WTC11 (cell line): ENCODE measurements at regions not wholly inside any gene's neighbourhood (a gene's known extent, or its start where the extent isn't known, plus 50 kb on each side); places are given as distances from the start of the nearest gene placed in this dataset.

Experiments
- ATAC-seq: fragments of 200-7000 bp; cut with Tn5 transposase; 2 replicates; pipeline ENCODE4 v1.10.0; 2021; ENCODE audit warnings: mild to moderate bottlenecking, moderate library complexity
- CTCF ChIA-PET: fragments of 300-600 bp; sonication (Branson Sonifier 250); formaldehyde crosslinking; loops from one replicate; lab custom pipeline; 2021; ENCODE audit warnings: antibody characterized with exemption; lab: Charles Lee
- POLR2A ChIA-PET: fragments of 350-600 bp; sonication (Branson Sonifier 250); formaldehyde crosslinking; loops from one replicate; lab custom pipeline; 2021; ENCODE audit warnings: antibody characterized with exemption; lab: Charles Lee
- DNase-seq: peaks from one replicate; pipeline ENCODE4 v3.0.0; 2021; ENCODE audit warnings: low spot score
- H3K27ac Mint-ChIP-seq: 2 replicates; pipeline ENCODE4 v1.8.0; 2021; ENCODE audit warnings: mixed read lengths
- H3K27me3 Mint-ChIP-seq: 2 replicates; pipeline ENCODE4 v1.8.0; 2021; ENCODE audit warnings: low read depth, mild to moderate bottlenecking, moderate library complexity, mixed read lengths
- H3K36me3 Mint-ChIP-seq: 2 replicates; pipeline ENCODE4 v1.8.0; 2021; ENCODE audit warnings: mixed read lengths
- H3K4me1 Mint-ChIP-seq: 2 replicates; pipeline ENCODE4 v1.8.0; 2022; ENCODE audit warnings: mixed read lengths
- H3K4me3 Mint-ChIP-seq: 2 replicates; pipeline ENCODE4 v1.8.0; 2021; ENCODE audit warnings: mild to moderate bottlenecking, moderate library complexity, mixed read lengths
- H3K9me3 Mint-ChIP-seq: 2 replicates; pipeline ENCODE4 v1.8.0; 2021; ENCODE audit warnings: mixed read lengths
- ATF1 ChIP-seq: sonication (generic); formaldehyde crosslinking; IDR thresholded peaks from 2 replicates; pipeline ENCODE4 v1.8.1; 2023; ENCODE audit warnings: mild to moderate bottlenecking, moderate library complexity, missing genetic modification reagents
- CREB1 ChIP-seq: sonication (generic); formaldehyde crosslinking; IDR thresholded peaks from 2 replicates; pipeline ENCODE4 v1.8.0; 2023; ENCODE audit warnings: mild to moderate bottlenecking, missing genetic modification reagents
- NR3C1 ChIP-seq: sonication (generic); formaldehyde crosslinking; conservative IDR thresholded peaks from 2 replicates; pipeline ENCODE4 v1.8.1; 2023; ENCODE audit warnings: low read depth, mild to moderate bottlenecking, missing genetic modification reagents
- RELA ChIP-seq: sonication (generic); formaldehyde crosslinking; IDR thresholded peaks from 2 replicates; pipeline ENCODE4 v1.8.1; 2022; ENCODE audit warnings: missing genetic modification reagents, mild to moderate bottlenecking, borderline replicate concordance
- SMAD3 ChIP-seq: sonication (generic); formaldehyde crosslinking; IDR thresholded peaks from 2 replicates; pipeline ENCODE4 v1.8.0; 2022; ENCODE audit warnings: missing genetic modification reagents, mild to moderate bottlenecking, borderline replicate concordance
- TCF7 ChIP-seq: sonication (generic); formaldehyde crosslinking; IDR thresholded peaks from 2 replicates; pipeline ENCODE4 v1.8.0; 2022; ENCODE audit warnings: mild to moderate bottlenecking, low read depth, missing genetic modification reagents, moderate library complexity
- TEAD1 ChIP-seq: sonication (generic); formaldehyde crosslinking; IDR thresholded peaks from 2 replicates; pipeline ENCODE4 v1.8.0; 2022; ENCODE audit warnings: mild to moderate bottlenecking, missing genetic modification reagents
- ZBTB21 ChIP-seq: sonication (generic); formaldehyde crosslinking; IDR thresholded peaks from 2 replicates; pipeline ENCODE4 v1.8.1; 2023; ENCODE audit warnings: mild to moderate bottlenecking, missing genetic modification reagents, borderline replicate concordance
- ZNF121 ChIP-seq: sonication (generic); formaldehyde crosslinking; IDR thresholded peaks from 2 replicates; pipeline ENCODE4 v1.8.0; 2023; ENCODE audit warnings: missing genetic modification reagents
- ZNF219 ChIP-seq: sonication (generic); formaldehyde crosslinking; IDR thresholded peaks from 2 replicates; pipeline ENCODE4 v1.8.0; 2023; ENCODE audit warnings: missing genetic modification reagents, mild to moderate bottlenecking, borderline replicate concordance
- ZNF263 ChIP-seq: sonication (generic); formaldehyde crosslinking; IDR thresholded peaks from 2 replicates; pipeline ENCODE4 v1.8.1; 2022; ENCODE audit warnings: low read depth, mild to moderate bottlenecking, moderate library complexity, missing genetic modification reagents
- TF ChIP-seq, protein P1 (sequence below): sonication (generic); formaldehyde crosslinking; IDR thresholded peaks from 2 replicates; pipeline ENCODE4 v1.8.1; 2023; ENCODE audit warnings: mild to moderate bottlenecking, moderate library complexity, missing genetic modification reagents
- TF ChIP-seq, protein P2 (sequence below): fragments of 250-450 bp; sonication (Bioruptor Pico); IDR thresholded peaks from 2 replicates; pipeline ENCODE4 v1.9.0; 2021; ENCODE audit warnings: mild to moderate bottlenecking
- TF ChIP-seq, protein P3 (sequence below): sonication (generic); formaldehyde crosslinking; IDR thresholded peaks from 2 replicates; pipeline ENCODE4 v1.8.0; 2023; ENCODE audit warnings: missing genetic modification reagents
- TF ChIP-seq, protein P4 (sequence below): sonication (generic); formaldehyde crosslinking; IDR thresholded peaks from 2 replicates; pipeline ENCODE4 v1.8.1; 2022; ENCODE audit warnings: missing genetic modification reagents, borderline replicate concordance
- TF ChIP-seq, protein P5 (sequence below): sonication (generic); formaldehyde crosslinking; IDR thresholded peaks from 2 replicates; pipeline ENCODE4 v1.8.1; 2022; ENCODE audit warnings: low read depth, missing genetic modification reagents, borderline replicate concordance
- TF ChIP-seq, protein P6 (sequence below): sonication (generic); formaldehyde crosslinking; conservative IDR thresholded peaks from 2 replicates; pipeline ENCODE4 v1.8.1; 2023; ENCODE audit warnings: mild to moderate bottlenecking, low read depth, missing genetic modification reagents, moderate library complexity
- TF ChIP-seq, protein P7 (sequence below): sonication (generic); formaldehyde crosslinking; IDR thresholded peaks from 2 replicates; pipeline ENCODE4 v1.8.0; 2022; ENCODE audit warnings: mild to moderate bottlenecking, missing genetic modification reagents
- TF ChIP-seq, protein P8 (sequence below): sonication (generic); formaldehyde crosslinking; IDR thresholded peaks from 2 replicates; pipeline ENCODE4 v1.8.1; 2022; ENCODE audit warnings: mild to moderate bottlenecking, moderate library complexity, missing genetic modification reagents
- TF ChIP-seq, protein P9 (sequence below): sonication (generic); formaldehyde crosslinking; IDR thresholded peaks from 2 replicates; pipeline ENCODE4 v1.8.0; 2022; ENCODE audit warnings: mild to moderate bottlenecking, missing genetic modification reagents

DNA sequence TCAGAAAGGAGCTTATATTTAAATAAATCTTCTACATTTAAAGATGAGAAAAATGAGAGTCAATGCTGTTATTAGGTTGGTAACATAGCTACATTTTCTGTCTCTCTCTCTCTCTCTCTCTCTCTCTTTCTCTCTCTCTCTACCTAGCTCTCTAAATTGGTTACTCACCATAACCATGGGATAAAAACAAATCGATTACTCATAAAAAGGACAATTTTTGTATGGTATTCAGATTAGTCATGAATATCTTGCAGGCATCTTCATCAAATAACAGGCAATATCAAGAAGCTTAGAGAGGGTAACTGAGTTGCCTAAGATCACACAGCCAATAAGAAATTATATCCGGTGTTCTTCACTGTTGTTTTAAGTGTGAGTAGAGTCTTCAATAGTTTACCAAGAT, 81.8 kb upstream of the ALCAM start (continued):
- TF ChIP-seq, protein P1, sequence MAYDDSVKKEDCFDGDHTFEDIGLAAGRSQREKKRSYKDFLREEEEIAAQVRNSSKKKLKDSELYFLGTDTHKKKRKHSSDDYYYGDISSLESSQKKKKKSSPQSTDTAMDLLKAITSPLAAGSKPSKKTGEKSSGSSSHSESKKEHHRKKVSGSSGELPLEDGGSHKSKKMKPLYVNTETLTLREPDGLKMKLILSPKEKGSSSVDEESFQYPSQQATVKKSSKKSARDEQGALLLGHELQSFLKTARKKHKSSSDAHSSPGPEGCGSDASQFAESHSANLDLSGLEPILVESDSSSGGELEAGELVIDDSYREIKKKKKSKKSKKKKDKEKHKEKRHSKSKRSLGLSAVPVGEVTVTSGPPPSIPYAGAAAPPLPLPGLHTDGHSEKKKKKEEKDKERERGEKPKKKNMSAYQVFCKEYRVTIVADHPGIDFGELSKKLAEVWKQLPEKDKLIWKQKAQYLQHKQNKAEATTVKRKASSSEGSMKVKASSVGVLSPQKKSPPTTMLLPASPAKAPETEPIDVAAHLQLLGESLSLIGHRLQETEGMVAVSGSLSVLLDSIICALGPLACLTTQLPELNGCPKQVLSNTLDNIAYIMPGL (CRISPR knock-in tag), result no peak
- TF ChIP-seq TEAD1 (CRISPR knock-in tag) (no peak), ZNF121 (CRISPR knock-in tag) (no peak), ATF1 (CRISPR knock-in tag) (no peak), NR3C1 (no peak), RELA (CRISPR knock-in tag) (no peak)
- TF ChIP-seq, protein P2, sequence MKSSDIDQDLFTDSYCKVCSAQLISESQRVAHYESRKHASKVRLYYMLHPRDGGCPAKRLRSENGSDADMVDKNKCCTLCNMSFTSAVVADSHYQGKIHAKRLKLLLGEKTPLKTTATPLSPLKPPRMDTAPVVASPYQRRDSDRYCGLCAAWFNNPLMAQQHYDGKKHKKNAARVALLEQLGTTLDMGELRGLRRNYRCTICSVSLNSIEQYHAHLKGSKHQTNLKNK (CRISPR knock-in tag), result no peak
- TF ChIP-seq, protein P3, sequence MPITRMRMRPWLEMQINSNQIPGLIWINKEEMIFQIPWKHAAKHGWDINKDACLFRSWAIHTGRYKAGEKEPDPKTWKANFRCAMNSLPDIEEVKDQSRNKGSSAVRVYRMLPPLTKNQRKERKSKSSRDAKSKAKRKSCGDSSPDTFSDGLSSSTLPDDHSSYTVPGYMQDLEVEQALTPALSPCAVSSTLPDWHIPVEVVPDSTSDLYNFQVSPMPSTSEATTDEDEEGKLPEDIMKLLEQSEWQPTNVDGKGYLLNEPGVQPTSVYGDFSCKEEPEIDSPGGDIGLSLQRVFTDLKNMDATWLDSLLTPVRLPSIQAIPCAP (CRISPR knock-in tag), result no peak
- TF ChIP-seq, protein P4, sequence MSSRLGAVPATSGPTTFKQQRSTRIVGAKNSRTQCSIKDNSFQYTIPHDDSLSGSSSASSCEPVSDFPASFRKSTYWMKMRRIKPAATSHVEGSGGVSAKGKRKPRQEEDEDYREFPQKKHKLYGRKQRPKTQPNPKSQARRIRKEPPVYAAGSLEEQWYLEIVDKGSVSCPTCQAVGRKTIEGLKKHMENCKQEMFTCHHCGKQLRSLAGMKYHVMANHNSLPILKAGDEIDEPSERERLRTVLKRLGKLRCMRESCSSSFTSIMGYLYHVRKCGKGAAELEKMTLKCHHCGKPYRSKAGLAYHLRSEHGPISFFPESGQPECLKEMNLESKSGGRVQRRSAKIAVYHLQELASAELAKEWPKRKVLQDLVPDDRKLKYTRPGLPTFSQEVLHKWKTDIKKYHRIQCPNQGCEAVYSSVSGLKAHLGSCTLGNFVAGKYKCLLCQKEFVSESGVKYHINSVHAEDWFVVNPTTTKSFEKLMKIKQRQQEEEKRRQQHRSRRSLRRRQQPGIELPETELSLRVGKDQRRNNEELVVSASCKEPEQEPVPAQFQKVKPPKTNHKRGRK (CRISPR knock-in tag), result no peak
- TF ChIP-seq, protein P5, sequence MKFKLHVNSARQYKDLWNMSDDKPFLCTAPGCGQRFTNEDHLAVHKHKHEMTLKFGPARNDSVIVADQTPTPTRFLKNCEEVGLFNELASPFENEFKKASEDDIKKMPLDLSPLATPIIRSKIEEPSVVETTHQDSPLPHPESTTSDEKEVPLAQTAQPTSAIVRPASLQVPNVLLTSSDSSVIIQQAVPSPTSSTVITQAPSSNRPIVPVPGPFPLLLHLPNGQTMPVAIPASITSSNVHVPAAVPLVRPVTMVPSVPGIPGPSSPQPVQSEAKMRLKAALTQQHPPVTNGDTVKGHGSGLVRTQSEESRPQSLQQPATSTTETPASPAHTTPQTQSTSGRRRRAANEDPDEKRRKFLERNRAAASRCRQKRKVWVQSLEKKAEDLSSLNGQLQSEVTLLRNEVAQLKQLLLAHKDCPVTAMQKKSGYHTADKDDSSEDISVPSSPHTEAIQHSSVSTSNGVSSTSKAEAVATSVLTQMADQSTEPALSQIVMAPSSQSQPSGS (CRISPR knock-in tag), result no peak

DNA sequence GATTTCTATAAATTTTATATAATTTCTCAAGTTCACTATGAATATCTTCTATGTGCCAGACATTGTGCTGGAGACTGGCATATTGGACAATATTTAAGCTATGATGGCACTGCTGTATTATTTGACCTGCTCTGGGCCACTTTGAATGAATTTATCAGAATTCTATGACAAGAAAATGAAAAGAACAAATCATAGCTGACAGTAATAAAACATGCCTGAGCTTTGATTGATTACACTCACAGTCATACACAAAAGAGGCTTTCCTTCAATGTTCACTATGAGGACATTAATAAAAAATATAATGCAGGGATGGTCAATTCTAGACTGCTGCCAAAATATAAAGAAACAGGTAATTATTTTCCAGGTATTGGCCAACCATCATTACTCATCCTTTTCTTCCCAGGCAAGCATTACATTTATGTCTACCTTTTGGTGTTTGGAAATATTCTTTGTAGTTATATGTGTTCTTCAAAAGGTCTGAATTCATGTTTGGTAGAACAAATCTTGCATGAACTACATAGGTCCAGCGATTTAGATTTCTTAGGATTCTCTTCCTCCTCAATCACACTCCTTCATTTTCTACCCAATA, 81.0 kb upstream of the ALCAM start:
- no peak for ATAC-seq
- H3K4me3 Mint-ChIP-seq, result no peak overlapping the region
- no peaks in the 10 kb centered on the region for H3K27me3 Mint-ChIP-seq
- H3K27ac Mint-ChIP-seq, result no peak overlapping the region
- ChIA-PET POLR2A (no interaction called here), CTCF (no interaction called here)
- peaks cover 9% of the 10 kb centered on the region for H3K4me1 Mint-ChIP-seq
- DNase-seq, result no peak
- peaks cover 8% of the 10 kb centered on the region for H3K9me3 Mint-ChIP-seq
- H3K36me3 Mint-ChIP-seq, result no peaks in the 10 kb centered on the region
- TF ChIP-seq, protein P6, sequence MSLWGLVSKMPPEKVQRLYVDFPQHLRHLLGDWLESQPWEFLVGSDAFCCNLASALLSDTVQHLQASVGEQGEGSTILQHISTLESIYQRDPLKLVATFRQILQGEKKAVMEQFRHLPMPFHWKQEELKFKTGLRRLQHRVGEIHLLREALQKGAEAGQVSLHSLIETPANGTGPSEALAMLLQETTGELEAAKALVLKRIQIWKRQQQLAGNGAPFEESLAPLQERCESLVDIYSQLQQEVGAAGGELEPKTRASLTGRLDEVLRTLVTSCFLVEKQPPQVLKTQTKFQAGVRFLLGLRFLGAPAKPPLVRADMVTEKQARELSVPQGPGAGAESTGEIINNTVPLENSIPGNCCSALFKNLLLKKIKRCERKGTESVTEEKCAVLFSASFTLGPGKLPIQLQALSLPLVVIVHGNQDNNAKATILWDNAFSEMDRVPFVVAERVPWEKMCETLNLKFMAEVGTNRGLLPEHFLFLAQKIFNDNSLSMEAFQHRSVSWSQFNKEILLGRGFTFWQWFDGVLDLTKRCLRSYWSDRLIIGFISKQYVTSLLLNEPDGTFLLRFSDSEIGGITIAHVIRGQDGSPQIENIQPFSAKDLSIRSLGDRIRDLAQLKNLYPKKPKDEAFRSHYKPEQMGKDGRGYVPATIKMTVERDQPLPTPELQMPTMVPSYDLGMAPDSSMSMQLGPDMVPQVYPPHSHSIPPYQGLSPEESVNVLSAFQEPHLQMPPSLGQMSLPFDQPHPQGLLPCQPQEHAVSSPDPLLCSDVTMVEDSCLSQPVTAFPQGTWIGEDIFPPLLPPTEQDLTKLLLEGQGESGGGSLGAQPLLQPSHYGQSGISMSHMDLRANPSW, result no peak
- TF ChIP-seq CREB1 (CRISPR knock-in tag) (no peak), TCF7 (CRISPR knock-in tag) (no peak), ZNF263 (CRISPR knock-in tag) (no peak), TEAD1 (CRISPR knock-in tag) (no peak), ZBTB21 (CRISPR knock-in tag) (no peak), SMAD3 (CRISPR knock-in tag) (no peak), ZNF219 (CRISPR knock-in tag) (no peak), RELA (CRISPR knock-in tag) (no peak)
- TF ChIP-seq, protein P7, sequence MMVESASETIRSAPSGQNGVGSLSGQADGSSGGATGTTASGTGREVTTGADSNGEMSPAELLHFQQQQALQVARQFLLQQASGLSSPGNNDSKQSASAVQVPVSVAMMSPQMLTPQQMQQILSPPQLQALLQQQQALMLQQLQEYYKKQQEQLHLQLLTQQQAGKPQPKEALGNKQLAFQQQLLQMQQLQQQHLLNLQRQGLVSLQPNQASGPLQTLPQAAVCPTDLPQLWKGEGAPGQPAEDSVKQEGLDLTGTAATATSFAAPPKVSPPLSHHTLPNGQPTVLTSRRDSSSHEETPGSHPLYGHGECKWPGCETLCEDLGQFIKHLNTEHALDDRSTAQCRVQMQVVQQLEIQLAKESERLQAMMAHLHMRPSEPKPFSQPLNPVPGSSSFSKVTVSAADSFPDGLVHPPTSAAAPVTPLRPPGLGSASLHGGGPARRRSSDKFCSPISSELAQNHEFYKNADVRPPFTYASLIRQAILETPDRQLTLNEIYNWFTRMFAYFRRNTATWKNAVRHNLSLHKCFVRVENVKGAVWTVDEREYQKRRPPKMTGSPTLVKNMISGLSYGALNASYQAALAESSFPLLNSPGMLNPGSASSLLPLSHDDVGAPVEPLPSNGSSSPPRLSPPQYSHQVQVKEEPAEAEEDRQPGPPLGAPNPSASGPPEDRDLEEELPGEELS (CRISPR knock-in tag), result no peak
- TF ChIP-seq, protein P2 (CRISPR knock-in tag), result no peak
- TF ChIP-seq, protein P8, sequence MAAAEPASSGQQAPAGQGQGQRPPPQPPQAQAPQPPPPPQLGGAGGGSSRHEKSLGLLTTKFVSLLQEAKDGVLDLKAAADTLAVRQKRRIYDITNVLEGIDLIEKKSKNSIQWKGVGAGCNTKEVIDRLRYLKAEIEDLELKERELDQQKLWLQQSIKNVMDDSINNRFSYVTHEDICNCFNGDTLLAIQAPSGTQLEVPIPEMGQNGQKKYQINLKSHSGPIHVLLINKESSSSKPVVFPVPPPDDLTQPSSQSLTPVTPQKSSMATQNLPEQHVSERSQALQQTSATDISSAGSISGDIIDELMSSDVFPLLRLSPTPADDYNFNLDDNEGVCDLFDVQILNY (CRISPR knock-in tag), result no peak
- TF ChIP-seq, protein P9, sequence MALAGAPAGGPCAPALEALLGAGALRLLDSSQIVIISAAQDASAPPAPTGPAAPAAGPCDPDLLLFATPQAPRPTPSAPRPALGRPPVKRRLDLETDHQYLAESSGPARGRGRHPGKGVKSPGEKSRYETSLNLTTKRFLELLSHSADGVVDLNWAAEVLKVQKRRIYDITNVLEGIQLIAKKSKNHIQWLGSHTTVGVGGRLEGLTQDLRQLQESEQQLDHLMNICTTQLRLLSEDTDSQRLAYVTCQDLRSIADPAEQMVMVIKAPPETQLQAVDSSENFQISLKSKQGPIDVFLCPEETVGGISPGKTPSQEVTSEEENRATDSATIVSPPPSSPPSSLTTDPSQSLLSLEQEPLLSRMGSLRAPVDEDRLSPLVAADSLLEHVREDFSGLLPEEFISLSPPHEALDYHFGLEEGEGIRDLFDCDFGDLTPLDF (CRISPR knock-in tag), result no peak
